Mesodermal cell (in vitro differentiated cells): ENCODE measurements at regions not wholly inside any gene's neighbourhood (a gene's known extent, or its start where the extent isn't known, plus 50 kb on each side); places are given as distances from the start of the nearest gene placed in this dataset.

ENCODE experiments used
- H3K27ac ChIP-seq: 2 replicates; pipeline ENCODE4 v1.7.0; 2013; ENCODE audit warnings: mild to moderate bottlenecking, low read depth, low read length, moderate library complexity; ENCODE audit not compliant: severe bottlenecking
- H3K36me3 ChIP-seq: 2 replicates; pipeline ENCODE4 v1.7.1; 2013; ENCODE audit warnings: mild to moderate bottlenecking, low read length, moderate library complexity; ENCODE audit not compliant: control insufficient read depth, insufficient read depth
- H3K4me1 ChIP-seq: one replicate; pipeline ENCODE4 v1.7.1; 2013; ENCODE audit warnings: mild to moderate bottlenecking, low read length; ENCODE audit not compliant: insufficient read depth, control insufficient read depth, poor library complexity, severe bottlenecking
- H3K4me3 ChIP-seq: 2 replicates; pipeline ENCODE4 v1.7.0; 2013; ENCODE audit warnings: low read length, control low read depth, mild to moderate bottlenecking; ENCODE audit not compliant: insufficient read depth, poor library complexity, severe bottlenecking; ENCODE audit errors: extremely low read depth
- H3K9me3 ChIP-seq: 2 replicates; pipeline ENCODE4 v1.7.1; 2013; ENCODE audit warnings: mild to moderate bottlenecking, low read length, moderate library complexity; ENCODE audit not compliant: control insufficient read depth
- WGBS, 2 experiments: methylation state at CpG; one replicate each; pipeline ENCODE4 v1.1.5; 2013; ENCODE audit warnings: missing lambda C conversion rate in 2 of 2; ENCODE audit not compliant: insufficient coverage in 2 of 2; 5-methylcytosine and 5-hydroxymethylcytosine counted together

DNA sequence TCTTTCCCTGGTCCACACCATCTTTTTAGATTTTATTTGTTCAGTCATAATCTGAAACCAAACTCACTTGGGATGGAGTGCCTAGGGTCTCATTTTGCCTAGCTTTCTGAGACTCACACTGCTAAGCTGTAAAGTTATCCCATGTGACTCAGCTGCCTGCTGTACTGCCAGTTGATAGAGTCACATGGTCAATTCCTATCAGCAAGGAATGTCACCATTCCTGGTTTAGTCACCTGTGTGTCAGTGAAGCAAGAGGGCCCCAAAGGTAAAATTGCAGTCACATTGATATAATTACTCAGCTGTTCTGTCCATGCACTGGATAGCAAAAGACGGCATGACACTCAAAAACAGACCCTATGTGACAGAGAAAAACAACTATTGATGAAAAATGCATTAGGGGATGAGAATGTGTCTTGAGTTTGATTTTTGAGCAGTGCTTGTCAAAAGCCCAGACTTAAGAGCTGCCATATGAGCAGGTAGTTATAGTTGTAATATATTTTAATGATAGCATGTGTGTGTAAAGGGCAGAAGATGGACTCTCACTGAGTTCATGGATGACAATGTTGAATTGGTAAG, 413.2 kb downstream of the PPARGC1A start:
- WGBS, 2 experiments: 86 to 100% methylated on average over 1 of the region's 1 CpG
- H3K27ac ChIP-seq: no peak overlapping the region
- no peak overlapping the region for H3K4me3 ChIP-seq
- H3K36me3 ChIP-seq: no peaks in the 10 kb centered on the region
- H3K9me3 ChIP-seq: no peaks in the 10 kb centered on the region
- no peaks in the 10 kb centered on the region for H3K4me1 ChIP-seq

DNA sequence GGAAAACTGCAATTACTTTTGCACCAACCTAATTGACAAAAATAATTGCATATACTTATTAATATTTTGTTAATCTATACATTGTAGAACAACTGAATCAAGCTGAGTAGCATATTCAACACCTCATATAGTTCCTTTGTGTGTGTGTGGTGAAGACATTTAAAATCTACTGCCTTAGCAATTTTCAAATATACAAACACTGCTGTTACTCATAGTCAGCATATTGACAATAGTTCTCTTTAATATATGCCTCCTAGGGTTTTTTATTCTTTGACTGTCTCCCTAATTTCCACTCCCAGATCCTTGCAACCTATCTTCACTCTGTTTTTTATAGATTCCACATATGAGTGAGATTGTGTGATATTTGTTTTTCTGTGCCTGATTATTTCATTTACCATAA, 426.8 kb downstream of the PPARGC1A start:
- H3K4me1 ChIP-seq: no peaks in the 10 kb centered on the region
- H3K36me3 ChIP-seq: no peaks in the 10 kb centered on the region

DNA sequence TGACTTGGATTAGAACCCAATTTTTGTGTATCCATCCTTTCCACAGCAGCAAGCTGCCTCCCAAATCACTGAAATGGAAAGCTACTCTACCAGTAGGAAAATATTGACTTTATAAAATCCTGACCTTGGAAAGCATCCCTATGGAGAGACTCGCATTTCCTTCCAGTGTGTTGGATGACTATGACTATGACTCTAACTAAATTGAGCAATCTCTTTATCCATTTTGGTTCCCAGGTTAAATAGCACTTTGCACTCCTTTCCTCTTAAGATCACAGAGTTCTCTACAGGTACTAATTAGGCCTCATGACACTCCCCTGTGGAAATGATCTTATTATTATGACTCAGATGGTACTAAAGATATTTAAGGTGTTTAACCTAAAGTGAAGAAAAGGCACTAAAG, 431.8 kb downstream of the PPARGC1A start:
- WGBS, 2 experiments: no CpG with 5 or more reads among the region's 1 CpG
- Histone ChIP-seq H3K9me3 (no peaks in the 10 kb centered on the region), H3K36me3 (no peaks in the 10 kb centered on the region), H3K4me1 (no peaks in the 10 kb centered on the region), H3K4me3 (no peak overlapping the region), H3K27ac (no peak overlapping the region)

More for the DNA sequence above, 426.8 kb downstream of the PPARGC1A start:
- no peak overlapping the region for H3K27ac ChIP-seq
- no peak overlapping the region for H3K4me3 ChIP-seq
- no peaks in the 10 kb centered on the region for H3K9me3 ChIP-seq

DNA sequence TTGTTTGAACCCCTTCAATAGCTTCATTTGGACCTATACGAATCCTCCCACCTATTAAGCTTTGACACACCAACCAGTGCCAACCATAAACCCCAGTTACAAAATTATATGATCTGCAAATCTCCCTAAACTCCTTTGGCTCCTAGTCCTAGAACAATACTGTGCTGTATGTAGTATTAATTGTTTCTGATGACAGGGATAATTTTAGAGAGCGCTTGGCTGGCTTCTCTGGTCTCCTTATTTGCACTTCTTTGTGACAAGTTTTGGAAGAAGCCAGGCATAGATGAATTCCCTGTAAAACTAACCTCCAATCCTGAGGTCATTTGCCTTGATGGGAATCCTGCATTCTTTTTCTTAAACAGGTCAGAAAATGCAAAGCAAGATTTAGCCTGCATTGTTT, 433.0 kb downstream of the PPARGC1A start:
- Histone ChIP-seq H3K4me3 (no peak overlapping the region), H3K4me1 (no peaks in the 10 kb centered on the region), H3K9me3 (no peaks in the 10 kb centered on the region), H3K36me3 (no peaks in the 10 kb centered on the region), H3K27ac (no peak overlapping the region)
- WGBS, 2 experiments: 85 to 86% methylated on average over 1 to 2 of the region's 2 CpGs

DNA sequence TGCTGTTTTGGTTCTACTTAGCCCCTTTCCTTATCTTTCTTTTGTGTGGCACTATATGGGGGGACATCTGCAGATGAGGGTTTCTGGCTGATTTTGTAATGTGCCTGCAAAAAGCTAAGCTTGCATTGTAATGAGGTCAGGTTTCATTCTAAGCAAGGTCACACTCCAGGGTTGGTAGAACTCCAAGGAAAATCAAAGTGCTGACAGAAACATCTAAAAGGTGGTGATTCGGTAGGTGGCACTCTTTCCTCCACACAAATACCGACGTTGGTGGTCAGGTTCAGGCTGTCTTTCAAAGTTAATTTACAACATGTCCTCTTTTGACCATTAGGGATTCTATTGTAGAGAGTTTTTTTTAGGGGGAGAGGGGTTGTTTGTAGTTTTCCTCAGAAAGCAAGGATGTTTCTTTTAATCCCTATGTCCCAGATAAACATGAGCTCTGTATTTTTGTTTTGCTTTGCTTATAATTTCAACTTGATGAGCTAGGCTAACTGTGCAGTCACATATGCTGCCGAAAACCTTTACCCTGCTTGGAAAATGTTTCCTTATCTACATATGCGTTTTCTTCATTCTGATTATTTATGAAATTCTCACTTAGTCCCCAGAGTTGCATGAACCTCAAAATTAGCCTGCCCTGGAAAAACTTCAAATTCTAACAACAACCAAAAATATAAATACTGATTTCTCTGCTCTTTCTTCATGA, 434.2 kb downstream of the PPARGC1A start:
- WGBS, 2 experiments: 41 to 83% methylated on average over 2 to 4 of the region's 5 CpGs

DNA sequence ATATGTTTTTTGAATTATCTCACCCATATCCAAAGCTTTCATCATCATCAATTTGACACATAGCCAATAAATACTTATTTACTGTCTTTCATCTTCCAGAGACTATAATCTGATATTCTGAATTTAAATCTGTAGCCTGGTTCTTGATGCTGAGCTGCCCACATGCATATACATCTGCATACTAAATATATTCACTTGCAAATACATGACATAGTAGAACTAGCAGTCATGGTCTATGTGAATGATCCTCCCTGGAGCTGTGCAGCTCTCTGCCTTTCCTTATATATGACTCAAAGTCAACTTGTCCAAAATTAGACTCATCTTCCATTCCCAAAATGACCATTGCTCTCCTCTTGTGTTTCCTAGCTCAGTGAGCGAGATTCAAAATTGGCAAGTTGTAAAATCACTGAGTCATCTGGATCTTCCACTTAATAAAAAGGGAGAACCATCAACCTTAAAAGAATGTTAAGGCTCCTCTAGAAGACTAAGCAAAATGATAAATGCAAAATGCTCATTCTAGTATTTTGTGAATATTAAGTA, 448.2 kb downstream of the PPARGC1A start:
- Histone ChIP-seq H3K9me3 (no peaks in the 10 kb centered on the region), H3K36me3 (no peaks in the 10 kb centered on the region)
- 60 to 100% methylated on average over 1 of the region's 1 CpG for WGBS, 2 experiments

More for the DNA sequence above, 434.2 kb downstream of the PPARGC1A start:
- Histone ChIP-seq H3K9me3 (no peaks in the 10 kb centered on the region), H3K4me1 (no peaks in the 10 kb centered on the region), H3K4me3 (no peak overlapping the region), H3K36me3 (no peaks in the 10 kb centered on the region), H3K27ac (no peak overlapping the region)

DNA sequence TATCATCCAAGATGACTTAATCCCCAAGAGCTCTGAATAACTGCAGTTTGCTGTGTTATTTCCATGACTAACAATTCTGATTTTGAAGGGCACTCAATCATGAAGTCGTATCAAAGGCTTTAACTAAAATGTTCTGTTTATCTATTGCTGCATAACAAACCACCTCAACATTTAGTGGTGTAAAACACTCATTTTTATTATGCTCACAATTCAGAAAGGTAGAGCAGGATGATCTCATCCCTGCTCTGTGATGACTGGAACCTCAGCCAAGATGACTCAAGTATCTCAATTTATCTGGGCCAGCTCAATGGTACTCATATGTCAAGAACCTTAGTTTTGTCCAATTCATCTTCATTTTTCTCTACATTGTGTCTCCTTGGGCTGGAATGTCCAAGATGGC, 451.1 kb downstream of the PPARGC1A start:
- H3K36me3 ChIP-seq: no peaks in the 10 kb centered on the region
- no peaks in the 10 kb centered on the region for H3K9me3 ChIP-seq
- H3K4me3 ChIP-seq: no peak overlapping the region
- no peak overlapping the region for H3K27ac ChIP-seq
- no peaks in the 10 kb centered on the region for H3K4me1 ChIP-seq
- WGBS, 2 experiments: 60% methylated on average over 1 of the region's 1 CpG; no CpG with 5 or more reads in 1 of the 2 experiments

More for the DNA sequence above, 448.2 kb downstream of the PPARGC1A start:
- Histone ChIP-seq H3K4me1 (no peaks in the 10 kb centered on the region), H3K27ac (no peak overlapping the region), H3K4me3 (no peak overlapping the region)

DNA sequence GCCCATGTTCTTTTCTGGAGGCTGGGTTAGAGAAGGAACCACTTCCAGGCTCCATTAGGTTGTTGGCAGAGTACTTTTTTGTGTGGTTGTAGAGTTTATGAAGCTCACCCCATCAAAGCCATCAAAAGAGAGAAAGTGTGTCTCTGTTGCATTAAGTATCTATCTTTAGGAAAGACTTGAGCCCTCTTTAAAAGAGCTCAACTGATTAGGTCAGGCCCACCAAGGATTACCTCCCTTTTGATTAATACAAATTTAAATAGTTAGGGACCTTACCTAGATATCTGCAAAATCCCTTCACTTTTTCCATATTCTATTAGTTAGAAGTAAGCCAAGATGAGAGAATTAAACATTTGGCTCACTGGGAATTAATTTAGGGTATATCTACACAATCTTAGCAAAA, 460.4 kb downstream of the PPARGC1A start:
- Histone ChIP-seq H3K27ac (no peak overlapping the region), H3K4me3 (no peak overlapping the region), H3K4me1 (no peaks in the 10 kb centered on the region), H3K9me3 (no peaks in the 10 kb centered on the region), H3K36me3 (no peaks in the 10 kb centered on the region)

DNA sequence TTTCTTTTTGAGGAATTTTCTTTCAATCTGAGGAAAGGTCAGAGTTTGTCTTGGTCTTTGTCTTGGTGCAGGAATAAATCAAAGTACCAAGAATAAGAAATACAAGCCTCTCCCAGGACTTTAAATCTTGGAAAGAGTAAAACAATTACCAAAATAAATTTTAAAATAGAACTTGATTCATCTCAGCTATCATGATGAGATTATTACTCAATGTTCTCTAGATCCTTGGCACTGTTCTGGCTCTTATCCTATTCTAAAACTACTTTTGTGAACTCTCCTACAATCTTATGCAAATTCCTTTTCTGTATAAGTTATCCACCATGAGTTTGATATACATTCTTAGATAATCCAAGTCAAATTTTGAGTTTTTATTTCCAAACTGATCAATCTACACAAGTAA, 464.3 kb downstream of the PPARGC1A start:
- Histone ChIP-seq H3K4me1 (peaks cover 9% of the 10 kb centered on the region), H3K36me3 (no peaks in the 10 kb centered on the region), H3K4me3 (no peak overlapping the region), H3K27ac (no peak overlapping the region), H3K9me3 (no peaks in the 10 kb centered on the region)

DNA sequence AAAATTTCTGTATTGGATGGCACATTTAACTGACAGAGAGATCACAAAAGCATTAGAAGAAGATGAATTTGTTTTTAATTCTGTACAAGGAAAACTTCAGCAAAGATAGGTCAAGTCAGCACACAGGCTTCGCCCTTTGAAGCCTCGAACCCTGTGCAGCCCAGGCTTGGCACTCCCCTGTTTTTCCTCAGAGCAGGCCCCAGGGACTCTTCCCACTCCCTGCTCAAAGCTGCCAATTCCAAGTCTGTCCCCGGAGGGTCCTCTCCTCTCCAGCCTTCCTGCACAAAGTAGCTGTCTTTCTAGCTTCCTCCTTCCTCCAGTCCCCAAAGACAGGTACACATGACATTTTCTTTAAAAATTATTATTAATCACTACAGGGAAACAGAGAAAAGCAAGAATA, 466.3 kb downstream of the PPARGC1A start:
- peaks cover 3% of the 10 kb centered on the region for H3K9me3 ChIP-seq
- no peak overlapping the region for H3K27ac ChIP-seq
- H3K4me3 ChIP-seq: no peak overlapping the region
- H3K36me3 ChIP-seq: no peaks in the 10 kb centered on the region
- H3K4me1 ChIP-seq: peaks cover 9% of the 10 kb centered on the region
- 60 to 69% methylated on average over 3 of the region's 3 CpGs for WGBS, 2 experiments

DNA sequence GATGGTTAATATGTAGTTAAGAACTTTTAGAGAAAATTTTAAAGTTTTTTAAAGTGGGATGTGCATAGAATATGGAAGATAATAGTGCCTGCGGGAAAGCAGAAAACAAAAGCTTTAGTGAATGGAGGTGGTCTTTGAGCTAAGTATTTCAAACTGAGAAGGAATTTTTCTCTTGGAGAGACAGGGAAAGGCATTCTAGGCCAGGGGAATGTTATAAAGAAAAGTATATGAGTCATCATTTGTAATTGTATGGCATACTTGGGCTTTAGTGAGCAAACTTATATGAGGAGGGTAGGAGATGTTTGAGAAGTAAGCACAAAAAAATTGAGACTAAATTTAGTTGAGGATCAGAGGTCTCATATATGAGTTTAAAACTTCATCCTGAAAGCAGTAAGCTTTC, 467.0 kb downstream of the PPARGC1A start:
- H3K9me3 ChIP-seq: peaks cover 3% of the 10 kb centered on the region
- WGBS, 2 experiments: 47 to 50% methylated on average over 1 of the region's 1 CpG
- no peak overlapping the region for H3K27ac ChIP-seq
- no peak overlapping the region for H3K4me3 ChIP-seq
- H3K36me3 ChIP-seq: no peaks in the 10 kb centered on the region
- peaks cover 9% of the 10 kb centered on the region for H3K4me1 ChIP-seq
